Suppressor macrophage treated with lipopolysaccharide for 4 hours (primary cell): ENCODE measurements at regions not wholly inside any gene's neighbourhood (a gene's known extent, or its start where the extent isn't known, plus 50 kb on each side); places are given as distances from the start of the nearest gene placed in this dataset.
"Not testable (repeated sequence)": the region's sequence is repeated elsewhere in the genome, so short reads cannot be mapped to it uniquely, and the experiment has no call there.

Experiments
- DNase-seq: peaks from one replicate; pipeline ENCODE4 v3.0.0-alpha.2; 2020

GRCh38 chr15:37427393-37427792, 327.0 kb upstream of the MEIS2 start:
- not testable (repeated sequence) for DNase-seq

- no peak for DNase-seq
Observed at GRCh38 chr15:37446921-37447320, 346.6 kb upstream of the MEIS2 start.

GRCh38 chr15:37452498-37452897, 352.1 kb upstream of the MEIS2 start:
- DNase-seq: no peak

GRCh38 chr15:37480482-37480881, 380.1 kb upstream of the MEIS2 start:
- DNase-seq: no peak

- DNase-seq: no peak
Observed at GRCh38 chr15:37481126-37481525, 380.8 kb upstream of the MEIS2 start.

GRCh38 chr15:37483779-37484178, 383.4 kb upstream of the MEIS2 start:
- DNase-seq: no peak

GRCh38 chr15:37485056-37485455, 384.7 kb upstream of the MEIS2 start:
- no peak for DNase-seq

- no peak for DNase-seq
Observed at GRCh38 chr15:37490707-37491106, 390.4 kb upstream of the MEIS2 start.

- no peak for DNase-seq
Observed at GRCh38 chr15:37516621-37517020, 416.3 kb upstream of the MEIS2 start.

- DNase-seq: no peak
Observed at GRCh38 chr15:37517191-37517895, 417.0 kb upstream of the MEIS2 start.

GRCh38 chr15:37518436-37518835, 416.0 kb upstream of the TMCO5A start:
- no peak for DNase-seq

GRCh38 chr15:37520026-37520425, 414.4 kb upstream of the TMCO5A start:
- DNase-seq: no peak

GRCh38 chr15:37520882-37521281, 413.6 kb upstream of the TMCO5A start:
- DNase-seq: no peak

- no peak for DNase-seq
Observed at GRCh38 chr15:37524601-37525000, 409.8 kb upstream of the TMCO5A start.

- DNase-seq: no peak
Observed at GRCh38 chr15:37528432-37528831, 406.0 kb upstream of the TMCO5A start.

- DNase-seq: no peak
Observed at GRCh38 chr15:37536967-37537605, 397.4 kb upstream of the TMCO5A start.

GRCh38 chr15:37537802-37538201, 396.6 kb upstream of the TMCO5A start:
- DNase-seq: no peak

GRCh38 chr15:37548116-37548515, 386.3 kb upstream of the TMCO5A start:
- DNase-seq: no peak

- DNase-seq: no peak
Observed at GRCh38 chr15:37550360-37551024, 383.9 kb upstream of the TMCO5A start.

GRCh38 chr15:37572401-37572800, 362.0 kb upstream of the TMCO5A start:
- no peak for DNase-seq

- DNase-seq: no peak
Observed at GRCh38 chr15:37574985-37575384, 359.5 kb upstream of the TMCO5A start.

- DNase-seq: no peak
Observed at GRCh38 chr15:37576952-37577351, 357.5 kb upstream of the TMCO5A start.

GRCh38 chr15:37581866-37582532, 352.4 kb upstream of the TMCO5A start:
- DNase-seq: no peak

- no peak for DNase-seq
Observed at GRCh38 chr15:37582852-37583251, 351.6 kb upstream of the TMCO5A start.
